Hematopoietic multipotent progenitor cell (in vitro differentiated cells): ENCODE measurements at regions not wholly inside any gene's neighbourhood (a gene's known extent, or its start where the extent isn't known, plus 50 kb on each side); places are given as distances from the start of the nearest gene placed in this dataset.

ENCODE experiments used
- DNase-seq, 3 donors: peaks; one replicate each; pipeline ENCODE4 v3.0.0-alpha.2; 2011 to 2015; ENCODE audit warnings: low read depth in 2 of 3, low spot score in 2 of 3

- DNase-seq, result no peak
These were observed 53.9 kb upstream of the GALNTL6 start for GRCh38 chr4:171759274-171759673.

DNA sequence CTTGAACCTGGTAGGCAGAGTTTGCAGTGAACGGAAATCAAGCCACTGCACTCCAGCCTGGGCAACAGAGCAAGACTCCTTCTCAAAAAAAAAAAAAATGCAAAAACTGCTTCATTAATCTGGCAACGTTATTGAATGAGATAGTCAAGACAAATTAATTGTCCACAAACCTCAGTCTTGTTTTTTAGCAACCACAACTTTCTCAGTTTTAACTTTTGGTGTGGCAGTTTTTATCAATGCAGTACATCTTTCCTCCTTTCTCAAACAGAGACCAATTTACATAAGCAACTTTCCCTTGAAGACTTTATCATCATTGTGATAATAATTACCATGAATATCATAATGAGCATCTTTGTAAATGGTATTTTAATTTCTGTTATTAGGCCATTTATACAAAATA is 61.7 kb upstream of the GALNTL6 start:
- no peak for DNase-seq

DNA sequence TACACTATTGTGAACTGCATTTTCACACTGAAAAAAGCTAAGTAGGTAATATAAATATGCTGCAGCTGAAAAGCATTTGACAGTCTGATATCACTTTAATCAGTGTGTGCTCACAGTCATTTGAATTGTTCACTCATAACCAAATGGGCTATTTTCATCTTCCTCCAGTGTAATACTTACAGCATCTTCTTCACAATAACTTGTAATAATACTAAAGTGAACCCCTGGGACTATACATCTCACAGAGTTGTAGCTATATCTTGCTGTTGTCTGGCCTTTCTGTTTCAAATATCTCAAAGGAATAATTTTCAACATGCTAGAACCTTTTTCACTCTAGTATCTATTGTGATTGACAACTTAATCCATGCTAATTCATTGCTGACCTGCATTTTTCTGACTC is 66.8 kb upstream of the GALNTL6 start:
- no peak for DNase-seq

DNA sequence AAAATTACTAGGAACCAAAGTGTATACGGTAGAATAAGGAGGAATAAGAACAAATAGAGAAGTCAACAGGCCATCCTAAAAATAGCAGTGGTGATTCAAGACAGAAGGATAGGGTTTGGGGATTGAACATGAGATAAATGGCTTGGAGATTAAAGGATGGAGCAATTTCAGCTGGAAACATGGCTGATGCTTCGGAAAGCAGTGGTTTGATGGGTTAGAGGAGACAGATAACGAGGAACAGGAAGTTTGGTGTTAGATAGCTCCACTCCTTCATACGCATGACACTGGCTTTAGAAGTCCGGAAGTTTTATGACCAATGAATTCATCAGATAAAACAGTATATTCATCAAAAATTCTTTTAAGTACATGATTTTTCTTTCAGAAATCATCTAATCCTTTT is 70.8 kb upstream of the GALNTL6 start:
- no peak for DNase-seq

GRCh38 chr4:171727185-171727584 is 86.0 kb upstream of the GALNTL6 start:
- no peak for DNase-seq

DNA sequence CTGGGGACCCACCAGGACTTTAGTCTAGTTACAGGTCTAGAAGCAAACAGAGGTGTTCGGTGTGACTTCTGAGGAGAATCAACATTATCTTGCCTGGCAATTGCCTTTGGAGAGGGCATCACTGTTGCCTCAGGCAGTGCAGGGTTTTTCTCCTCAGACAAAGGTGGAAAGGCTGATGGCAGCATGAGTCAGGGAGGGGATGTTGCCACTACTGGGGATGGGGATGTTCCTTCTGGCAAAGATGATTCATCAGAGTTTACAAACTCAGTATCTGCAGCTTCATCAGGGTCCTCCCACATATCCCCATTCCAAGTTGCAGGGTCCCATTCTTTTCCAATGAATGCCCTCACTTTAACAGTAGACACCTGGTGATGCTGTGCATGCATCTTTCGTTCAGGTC is 91.3 kb upstream of the GALNTL6 start:
- no peak for DNase-seq

- DNase-seq, result no peak
These were observed 93.5 kb upstream of the GALNTL6 start for GRCh38 chr4:171719691-171720090.

DNA sequence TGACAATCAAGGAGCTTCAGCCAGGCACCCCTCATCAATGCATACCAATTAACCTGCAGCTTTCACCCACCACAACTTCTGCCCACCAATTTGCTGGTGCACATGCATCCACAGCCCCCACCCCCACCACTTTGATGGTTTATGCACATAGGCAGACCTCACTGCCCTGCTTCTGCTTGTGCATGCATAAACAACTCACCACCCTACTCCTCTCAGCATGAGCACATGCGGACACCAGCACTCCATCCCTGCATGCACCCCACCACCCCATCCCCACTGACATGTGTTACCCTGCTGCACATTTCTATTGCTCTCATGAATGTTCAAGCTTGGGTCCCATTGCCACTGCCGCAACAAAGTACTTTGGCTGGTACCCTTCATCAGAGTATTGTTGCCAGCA is 94.5 kb upstream of the GALNTL6 start:
- DNase-seq, result no peak

DNA sequence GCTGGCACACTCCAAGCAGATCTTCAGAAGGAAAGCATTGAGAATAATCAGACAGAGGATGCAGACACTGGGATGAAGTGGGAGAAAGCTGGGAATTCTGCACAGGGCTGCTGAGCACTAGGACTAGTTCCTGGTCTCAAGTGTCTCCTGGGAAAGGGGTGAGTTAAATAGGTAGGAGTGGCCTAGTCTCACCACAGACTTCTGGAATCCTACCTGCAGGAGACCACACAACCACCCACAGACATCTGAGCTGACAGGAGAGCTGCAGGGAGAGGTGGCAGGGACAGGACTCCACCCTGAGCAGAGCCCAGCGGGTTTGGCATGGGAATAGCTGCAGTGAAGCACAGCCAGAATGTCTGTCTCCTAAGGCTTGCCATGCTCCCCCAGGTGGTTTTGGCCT is 95.1 kb upstream of the GALNTL6 start:
- DNase-seq, result no peak

GRCh38 chr4:171717231-171717741 is 95.9 kb upstream of the GALNTL6 start:
- DNase-seq, result no peak

DNA sequence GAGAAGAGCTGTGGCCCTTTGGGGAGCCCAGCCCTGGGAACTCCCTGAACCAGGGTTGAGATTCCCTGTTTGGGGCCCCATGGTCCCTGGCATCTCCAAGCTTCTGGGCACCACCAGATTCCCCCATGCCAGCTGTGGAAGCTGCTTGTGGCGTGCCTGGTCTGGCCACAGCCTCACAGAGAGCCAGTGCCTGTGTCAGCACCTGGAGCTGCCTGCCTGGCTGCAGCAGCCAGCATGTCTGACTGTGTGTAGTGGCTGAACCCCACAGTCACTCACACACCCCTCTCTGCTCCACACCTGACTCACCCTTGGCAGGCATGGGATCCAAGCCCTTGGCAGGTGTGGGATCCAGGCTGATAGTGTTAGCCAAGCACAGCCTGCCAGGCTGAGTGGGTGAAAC is 97.2 kb upstream of the GALNTL6 start:
- no peak for DNase-seq

DNA sequence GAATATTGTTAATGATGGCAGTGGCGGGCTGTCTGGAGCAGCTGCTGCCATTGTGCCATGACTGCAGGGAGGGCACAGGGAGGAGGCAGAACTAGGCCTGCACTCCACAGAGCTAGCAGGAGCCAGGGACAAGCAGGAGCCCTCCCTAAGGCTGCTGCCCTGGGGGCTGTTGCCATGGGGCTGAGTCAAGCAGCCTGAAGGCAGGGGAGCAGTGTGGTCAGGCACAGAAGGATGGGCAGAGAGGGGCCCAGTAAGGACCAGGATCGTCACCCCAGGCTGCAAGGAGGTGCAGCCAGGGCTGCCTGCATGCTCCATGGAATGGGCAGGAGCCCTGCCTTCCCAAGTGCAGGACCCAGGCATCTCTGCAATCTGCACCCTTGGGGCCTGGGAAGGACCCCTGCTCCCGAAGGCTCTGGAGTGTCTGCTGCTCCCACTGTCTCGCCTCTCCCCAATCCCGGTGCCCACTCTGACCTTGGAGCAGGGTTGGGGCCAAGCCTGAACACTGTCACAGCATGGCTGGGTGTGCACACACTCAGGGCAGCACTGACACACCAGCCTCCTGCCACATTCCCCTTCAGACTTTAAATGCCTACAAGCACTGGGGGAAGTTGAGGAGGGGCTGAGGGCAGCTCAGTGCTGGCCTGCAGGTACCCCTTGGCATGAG is 98.3 kb upstream of the GALNTL6 start:
- no peak for DNase-seq

- no peak for DNase-seq
These were observed 102.5 kb upstream of the GALNTL6 start for GRCh38 chr4:171710743-171711142.

DNA sequence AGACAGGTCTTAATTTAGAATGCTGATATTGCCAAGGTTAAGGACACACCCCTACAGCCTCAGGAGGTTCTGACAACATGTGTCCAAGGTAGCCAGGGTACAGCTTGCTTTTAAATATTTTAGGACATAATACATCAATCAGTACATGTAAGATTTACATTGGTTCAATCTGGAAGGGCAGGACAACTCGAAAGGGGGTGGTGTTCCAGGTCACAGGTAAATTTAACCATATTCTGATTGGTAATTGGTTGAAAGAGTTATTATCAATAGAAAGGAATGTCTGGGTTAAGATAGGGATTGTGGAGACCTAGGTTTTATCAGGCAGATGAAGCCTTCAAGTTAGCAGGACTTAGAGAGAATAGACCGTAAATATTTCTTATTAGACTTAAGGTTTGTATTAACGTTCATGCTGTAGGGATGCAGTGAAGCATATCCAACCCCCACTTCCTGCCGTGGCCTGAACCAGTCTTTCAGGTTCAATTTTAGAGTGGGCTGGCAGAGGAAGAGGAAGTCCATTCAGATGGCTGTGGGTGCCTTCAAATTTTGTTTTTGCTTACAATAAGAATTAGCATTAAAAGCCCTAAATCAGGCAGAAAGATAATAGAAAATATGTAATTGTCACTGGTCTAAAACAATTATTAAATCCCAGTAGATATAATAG is 136.5 kb upstream of the GALNTL6 start:
- DNase-seq, result peak in 1 of 3 donors; percentile 53

DNA sequence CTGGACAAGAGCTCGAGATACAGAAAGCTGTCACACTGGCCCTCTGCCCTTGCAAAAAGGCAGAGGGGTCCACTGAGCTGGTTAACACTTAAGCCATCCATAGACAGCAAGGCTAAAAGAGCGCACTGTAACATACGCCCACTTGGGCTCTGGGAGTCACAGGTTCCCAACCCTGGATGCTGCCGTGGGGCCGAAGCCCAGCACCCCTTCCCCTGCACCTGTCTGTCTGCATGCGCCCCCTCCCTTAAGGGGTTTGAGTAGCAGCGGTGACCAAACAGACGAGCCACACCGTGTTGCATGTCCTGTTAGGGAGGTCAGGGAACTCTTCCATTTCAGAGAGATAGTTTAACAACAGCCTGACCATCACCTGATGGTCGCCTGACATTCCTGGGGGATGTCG is 138.4 kb upstream of the GALNTL6 start:
- DNase-seq, result no peak

GRCh38 chr4:171668403-171668802 is 144.8 kb upstream of the GALNTL6 start:
- no peak for DNase-seq

- DNase-seq, result no peak
These were observed 145.3 kb upstream of the GALNTL6 start for GRCh38 chr4:171667906-171668305.

DNA sequence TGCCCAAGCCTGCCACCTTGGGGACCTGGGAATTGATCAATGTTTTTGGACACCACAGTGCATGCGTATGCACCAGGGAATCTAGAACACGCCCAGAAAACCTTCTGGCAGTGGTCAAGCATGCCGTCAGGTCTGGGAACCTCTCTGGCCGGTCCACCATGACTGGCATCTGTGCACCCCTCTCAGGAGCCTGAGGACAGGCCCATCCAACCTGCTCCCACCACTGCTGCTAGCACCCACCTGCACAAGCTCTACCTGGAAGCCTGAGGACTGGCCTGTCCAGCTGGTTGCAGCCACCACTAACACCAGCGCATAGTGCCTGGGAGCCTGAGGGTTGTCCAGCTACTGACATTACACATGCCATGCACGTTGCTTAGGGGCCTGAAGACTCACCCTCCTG is 162.1 kb upstream of the GALNTL6 start:
- DNase-seq, result no peak

DNA sequence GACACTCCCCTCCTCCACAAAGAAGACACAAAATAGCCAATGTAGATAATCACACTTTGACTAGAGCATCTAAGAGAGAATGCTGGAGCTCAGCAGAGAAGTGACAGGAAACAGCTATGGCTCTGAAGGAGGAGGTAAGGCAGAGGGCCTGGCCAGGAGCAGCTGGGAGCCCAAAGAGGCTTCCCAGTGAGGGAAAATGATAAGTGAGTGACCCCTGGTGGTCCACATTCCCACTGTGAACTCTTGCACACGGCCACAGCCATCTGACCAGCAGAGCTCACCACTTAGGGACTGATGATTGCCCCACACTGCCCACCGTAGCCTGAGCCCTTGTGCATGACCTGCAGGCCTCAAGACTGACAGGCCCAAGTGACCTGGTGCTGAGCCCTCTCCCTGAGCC is 162.7 kb upstream of the GALNTL6 start:
- DNase-seq, result no peak

- no peak for DNase-seq
These were observed 164.3 kb upstream of the GALNTL6 start for GRCh38 chr4:171648926-171649325.

DNA sequence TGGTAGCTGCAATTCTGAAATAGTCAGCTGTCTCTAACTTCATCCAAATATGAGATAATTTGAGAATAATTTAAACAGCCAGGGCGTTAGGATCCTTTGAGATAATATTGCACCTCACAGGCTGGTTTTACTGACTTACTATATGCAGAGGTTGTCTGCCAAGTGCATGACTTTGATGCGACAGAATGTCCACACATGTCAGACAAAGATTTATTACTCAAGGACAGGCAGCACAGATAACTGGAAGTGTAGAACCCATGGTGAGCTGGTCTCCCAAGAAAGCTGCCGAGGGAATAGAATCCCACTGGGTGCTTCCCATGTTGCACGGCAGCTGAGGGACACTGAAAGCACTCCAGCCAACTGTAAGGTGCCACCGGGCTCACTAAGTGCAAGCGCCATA is 166.2 kb upstream of the GALNTL6 start:
- no peak for DNase-seq

DNA sequence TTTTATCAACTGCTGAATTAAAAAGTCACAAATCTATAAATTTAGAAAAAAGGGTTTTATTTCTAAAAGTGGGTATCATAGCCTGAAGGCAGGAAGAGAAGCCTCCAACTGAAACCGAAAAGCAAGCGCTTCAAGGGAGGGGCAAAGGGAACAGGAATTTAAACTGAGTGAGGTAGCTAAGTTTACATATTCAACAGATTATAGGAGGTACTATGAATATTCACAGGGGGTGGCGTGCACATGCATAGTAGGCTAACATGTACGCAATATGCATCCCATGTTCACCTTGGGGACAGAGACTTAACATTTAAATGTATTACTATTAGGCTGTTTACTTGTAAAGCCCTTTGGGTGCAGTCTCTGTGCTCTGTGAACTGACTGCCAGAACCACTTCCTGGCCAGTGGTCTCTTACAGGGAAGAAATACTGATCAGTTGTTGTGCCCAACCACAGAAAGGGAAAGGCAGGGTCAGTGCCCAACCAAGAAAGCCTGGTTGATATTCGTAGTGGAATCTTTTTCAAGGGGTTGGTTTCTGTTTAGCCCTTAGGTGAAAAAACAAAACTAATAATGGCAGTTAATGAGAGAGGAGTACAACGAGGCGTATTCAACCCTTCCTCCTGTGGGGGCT is 168.7 kb upstream of the GALNTL6 start:
- DNase-seq, result peak in 2 of 3 donors; percentile 12 to 67
